Muscle of arm (tissue), 1 donor: ENCODE measurements at regions not wholly inside any gene's neighbourhood (a gene's known extent, or its start where the extent isn't known, plus 50 kb on each side); places are given as distances from the start of the nearest gene placed in this dataset.
"Not testable (repeated sequence)": the region's sequence is repeated elsewhere in the genome, so short reads cannot be mapped to it uniquely, and the experiment has no call there.

Experiments used
- DNase-seq: peaks from one replicate; pipeline ENCODE4 v3.0.0-alpha.2; 2013

DNA sequence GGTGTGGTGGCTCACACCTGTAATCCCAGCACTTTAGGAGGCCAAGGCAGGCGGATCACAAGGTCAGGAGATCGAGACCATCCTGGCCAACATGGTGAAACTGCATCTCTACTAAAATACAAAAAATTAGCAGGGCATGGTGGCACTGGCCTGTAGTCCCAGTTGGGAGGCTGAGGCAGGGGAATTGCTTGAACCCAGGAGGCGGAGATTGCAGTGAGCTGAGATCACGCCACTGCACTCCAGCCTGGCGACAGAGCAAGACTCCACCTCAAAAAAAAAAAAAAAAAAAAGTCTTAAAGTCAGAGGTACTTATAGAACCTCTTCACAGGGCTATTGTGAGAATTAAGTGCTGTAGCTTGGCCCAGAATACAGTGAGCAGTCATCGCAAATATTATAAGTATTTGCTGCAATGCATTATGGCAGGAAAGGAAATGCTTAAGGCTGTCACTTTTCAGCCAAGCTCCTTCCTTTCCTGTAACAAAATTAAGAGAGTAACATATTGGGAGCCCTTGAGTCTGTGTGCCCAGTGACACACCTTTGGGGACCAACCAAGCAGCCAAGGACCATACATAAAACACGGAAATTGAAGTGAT lies 110.9 kb upstream of the HAND1 start:
- DNase-seq: not testable (repeated sequence)

DNA sequence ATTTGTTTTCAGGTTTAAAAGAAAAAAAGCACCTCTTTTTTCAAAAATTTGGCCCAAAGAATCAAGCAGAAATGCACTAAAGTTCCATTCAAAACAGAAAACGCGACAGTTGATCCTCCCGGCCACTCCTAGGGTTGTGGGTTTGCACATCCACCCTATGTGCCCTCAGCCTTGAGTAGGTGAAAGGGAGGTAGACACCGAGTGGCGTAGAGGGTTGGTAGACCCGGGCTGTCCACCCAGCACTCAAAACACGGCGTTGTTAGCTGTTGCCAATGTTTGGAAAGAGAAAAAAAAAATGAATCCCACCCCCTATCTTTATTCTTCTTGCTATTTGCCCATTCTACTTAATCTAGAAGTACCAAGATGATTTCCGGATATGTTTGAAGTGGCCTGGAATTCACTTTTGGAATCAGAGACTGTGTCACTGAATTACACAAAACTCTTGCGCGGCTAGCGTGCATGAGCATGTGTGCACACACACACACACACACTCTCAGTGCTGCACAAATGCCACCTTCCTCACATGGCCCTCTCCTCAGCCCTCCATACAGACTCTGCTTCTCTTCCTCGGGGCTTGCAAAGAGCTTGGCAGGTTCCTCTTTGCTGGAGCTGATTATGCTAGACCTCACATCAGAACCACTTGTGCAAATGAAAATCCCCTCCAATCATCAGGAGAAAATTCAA lies 110.2 kb upstream of the HAND1 start:
- DNase-seq: no peak

DNA sequence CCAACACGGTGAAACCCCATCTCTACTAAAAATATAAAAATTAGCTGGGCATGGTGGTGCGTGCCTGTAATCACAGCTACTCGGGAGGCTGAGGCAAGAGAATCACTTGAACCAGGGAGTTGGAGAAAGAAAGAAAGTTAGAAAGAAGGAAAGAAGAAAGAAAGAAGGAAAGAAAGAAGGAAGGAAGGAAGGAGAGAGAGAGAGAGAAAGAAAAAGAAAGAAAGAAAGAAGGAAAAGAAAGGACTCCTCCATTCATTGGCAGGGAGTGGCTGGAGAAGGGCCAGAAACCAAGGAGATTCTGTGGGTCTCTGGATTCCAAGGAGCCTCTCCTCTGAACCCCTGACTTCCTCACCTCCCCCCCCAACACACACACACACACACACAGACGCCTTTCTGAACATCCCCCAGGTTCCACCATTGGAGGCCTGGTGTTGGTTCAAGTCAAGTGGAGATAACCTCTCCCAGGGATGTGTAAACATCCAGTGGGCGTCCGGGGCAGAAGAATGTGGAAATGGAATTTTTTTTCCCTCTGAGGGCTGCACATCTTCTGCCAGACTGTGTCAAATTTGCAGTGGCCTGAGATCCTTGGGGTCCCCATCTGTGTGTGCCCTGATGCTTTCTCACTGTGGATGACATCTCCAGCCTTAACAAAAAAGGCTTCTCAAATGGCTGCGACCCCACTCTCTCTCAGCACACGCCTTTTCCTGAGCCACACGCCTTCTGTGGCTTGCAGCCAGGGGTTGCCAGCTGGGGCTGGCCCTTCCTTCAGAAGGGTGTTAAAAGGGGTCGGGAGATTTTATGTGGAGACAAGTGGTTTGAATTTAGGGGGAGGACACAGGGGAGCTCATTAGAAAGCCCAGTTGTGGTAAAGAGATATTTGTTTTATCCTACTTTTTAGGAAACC lies 109.3 kb upstream of the HAND1 start:
- DNase-seq: no peak

DNA sequence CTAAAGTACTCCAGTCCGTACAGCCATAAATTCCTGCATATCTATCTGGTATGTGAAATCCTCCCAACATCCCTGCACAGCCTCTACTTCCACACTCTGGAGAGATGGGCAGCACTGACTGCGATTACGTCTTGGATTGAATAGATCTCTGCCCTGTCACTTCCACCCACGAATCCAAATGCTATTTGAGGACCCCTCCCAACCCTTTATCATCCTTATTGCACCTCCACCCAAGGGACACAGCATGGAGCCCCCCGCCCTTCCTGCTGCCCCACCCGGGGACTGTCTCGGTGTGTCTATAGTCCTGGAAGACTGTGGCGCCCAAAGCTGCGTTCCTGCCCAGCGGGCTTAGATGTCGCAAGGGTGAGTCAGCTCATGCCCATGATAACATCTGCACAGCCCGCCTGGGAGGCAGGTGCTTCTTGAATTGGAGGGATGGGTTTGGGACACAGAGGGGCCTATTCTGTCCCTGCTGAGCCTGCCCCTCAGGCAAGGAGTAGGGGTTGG lies 105.7 kb upstream of the HAND1 start:
- DNase-seq: no peak

DNA sequence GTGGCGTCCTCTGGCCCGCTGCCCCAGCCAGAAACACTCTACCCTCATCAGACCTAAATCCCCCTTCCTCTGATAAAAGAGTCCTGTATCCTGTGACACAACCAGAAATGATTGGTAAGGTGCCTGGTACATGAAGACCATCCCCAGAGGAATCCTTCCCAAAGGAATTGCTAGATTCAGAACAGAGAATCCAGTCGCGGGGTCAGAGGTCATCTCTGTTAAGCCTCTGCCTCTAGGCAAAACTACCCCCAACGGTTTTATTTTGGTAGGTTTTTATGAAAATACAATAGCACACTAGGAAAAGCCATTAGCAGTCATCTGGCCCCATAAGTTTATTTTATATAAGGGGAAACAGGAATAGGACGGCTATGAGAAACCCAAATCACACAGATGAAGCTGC lies 102.4 kb upstream of the HAND1 start:
- no peak for DNase-seq

DNA sequence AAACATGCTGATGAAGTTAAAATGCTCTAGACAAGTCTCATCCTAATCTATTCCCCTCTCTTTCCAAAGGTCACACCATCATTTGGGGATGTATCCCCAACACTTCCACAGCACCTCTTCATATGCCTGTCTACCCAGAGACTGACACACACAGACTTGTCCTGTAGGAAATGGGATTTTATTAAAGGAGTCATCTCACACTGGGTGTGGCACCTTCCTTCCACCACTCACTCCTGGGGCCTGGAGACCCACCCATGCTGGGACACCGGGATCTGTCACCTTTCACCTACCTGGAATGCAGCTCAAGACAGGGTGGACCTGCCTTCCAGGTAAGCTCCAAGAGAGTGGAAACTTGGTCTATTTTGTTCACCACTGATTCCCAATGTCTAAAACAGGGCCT lies 99.4 kb upstream of the HAND1 start:
- DNase-seq: no peak

DNA sequence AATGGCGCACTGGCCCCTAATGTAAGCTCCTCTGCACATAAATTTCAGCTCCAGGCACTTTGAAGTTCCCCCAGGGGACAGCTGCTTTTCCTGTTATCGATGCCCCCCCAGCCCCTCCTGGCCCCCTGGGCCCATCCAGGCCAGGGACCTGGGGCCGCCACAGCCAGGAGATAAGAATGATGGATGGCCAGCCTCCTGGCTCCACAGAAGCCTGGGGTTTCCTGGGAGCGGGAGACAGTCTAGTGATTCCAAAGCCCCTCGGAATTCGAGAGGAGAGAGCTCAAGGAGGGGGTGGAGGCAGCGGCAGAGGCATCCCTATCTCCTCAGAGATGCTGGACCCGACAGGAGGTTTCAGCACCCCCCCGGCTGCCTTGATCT lies 98.4 kb upstream of the HAND1 start:
- no peak for DNase-seq

DNA sequence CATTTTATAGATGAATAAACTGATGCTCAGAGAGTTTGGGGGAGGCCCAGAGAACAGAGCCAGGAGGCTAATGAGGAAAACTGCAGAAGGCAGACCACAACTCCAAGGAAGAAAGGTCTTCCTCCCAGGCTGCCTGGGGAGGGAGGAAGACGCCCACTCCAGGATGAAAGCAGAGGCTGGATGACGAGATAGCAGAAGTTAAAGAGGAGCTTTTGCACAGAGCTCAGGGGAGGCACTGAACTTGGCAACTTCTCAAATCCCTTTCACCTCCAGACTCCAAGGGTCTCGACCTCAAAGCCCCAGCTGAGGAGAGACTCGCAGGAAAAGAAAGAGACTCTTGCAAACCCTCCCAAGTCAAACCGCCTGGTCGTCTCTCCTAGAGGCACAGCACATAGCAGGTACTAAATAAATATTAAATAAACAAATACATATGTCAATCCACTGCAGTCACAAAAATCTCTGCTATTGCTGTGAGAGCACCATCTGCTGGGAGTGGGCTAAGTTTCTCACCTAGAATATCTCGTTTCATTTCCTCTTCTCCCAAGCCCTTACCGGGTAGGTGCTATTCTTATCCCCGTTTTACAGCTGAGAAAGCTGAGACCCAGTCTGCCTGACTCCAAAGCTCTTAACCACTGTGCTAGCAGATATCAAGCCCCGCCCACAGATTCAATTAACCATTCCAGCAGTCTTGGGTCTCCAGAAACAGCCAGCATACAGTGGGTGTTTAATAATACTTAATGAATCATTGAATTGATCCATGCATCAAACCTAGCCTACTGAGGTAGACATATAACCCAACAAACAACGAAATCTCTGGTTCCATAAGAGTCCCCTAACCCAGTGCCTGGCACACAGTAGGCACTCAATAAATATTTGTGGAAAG lies 97.8 kb upstream of the HAND1 start:
- DNase-seq: no peak

DNA sequence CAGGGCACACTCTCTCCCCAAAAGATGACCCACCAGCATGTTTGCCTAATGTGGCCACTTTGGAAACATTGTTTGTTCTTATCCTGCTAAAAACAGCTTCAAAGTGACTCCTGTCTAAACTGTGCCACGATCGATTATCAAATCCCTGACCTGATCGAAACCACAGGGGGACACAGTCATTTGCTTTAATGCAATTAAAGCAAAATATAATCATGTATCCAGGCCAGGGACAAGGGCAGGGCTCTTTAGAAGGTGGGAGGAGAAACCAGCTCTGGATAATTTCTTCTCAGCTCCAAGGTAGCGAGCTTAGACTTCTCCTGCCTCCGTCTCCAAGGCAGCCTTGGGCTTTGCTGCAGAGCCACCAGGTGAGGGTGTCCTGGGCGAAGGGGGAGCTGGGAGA lies 95.0 kb upstream of the HAND1 start:
- DNase-seq: no peak

DNA sequence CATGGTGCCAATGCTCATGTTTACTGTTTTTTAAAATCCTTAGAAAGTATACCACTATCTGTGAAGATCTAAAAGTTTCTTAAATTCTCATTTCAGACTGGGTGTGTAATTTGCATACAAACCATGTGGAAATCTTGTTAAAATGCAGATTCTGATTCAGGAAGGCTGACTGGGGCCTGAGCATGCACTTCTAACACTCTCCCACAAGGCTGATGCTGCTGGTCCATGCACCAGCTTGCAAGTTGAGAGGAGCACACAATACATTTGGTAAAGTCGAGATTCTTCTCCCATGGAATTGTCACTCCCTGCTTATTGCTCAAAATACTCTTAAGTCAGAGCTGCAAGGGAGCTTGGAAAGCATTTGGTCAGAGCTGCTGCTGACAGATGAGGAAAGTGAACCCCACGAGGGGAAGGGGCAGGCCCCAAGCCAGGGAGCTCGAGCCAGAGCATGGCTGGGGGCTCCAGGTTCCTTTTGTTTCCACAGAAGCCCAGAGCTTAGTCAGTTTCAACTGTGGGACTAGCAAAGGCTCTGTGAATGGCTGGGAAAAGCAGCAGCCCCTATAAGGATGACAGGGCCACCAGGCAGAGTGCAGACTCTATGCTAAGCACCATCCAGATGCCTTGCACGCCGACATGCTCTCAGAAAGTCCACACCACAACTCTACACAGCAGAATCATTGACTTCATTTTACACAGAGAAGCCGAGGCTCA lies 93.5 kb upstream of the HAND1 start:
- DNase-seq: no peak

DNA sequence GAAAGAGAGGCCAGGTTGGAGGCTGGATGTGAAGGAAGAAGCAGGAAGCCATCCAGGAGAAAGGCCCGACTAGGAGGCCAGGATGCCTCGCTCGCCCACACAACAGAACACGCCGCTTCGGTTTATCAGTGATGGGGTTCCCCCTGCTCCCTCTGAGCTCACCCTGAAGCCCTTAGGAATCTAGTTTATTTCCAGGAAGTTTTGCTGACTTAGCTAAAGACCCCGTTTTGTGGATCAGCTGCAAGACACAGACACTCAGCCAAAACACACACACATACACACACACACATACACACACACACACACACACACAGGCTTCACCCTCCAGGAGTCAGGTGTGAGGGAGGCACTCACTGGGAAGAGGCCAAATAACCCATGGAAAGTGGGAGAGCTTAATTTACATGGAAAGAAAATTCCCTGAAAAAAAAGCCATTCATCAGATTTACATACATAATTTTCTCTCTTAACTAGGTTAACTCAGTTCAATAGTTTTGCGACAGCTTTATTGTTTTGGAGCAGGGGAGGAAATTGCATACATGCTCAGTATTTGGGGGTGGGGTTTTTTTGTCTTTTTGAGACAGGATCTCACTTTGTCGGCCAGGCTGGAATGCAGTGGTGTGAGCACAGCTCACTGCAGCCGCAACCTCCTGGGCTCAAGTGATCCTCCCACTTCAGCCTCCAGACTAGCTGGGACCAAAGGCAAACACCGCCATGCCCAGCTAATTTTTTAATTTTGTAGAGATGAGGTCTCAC lies 92.7 kb upstream of the HAND1 start:
- DNase-seq: no peak

DNA sequence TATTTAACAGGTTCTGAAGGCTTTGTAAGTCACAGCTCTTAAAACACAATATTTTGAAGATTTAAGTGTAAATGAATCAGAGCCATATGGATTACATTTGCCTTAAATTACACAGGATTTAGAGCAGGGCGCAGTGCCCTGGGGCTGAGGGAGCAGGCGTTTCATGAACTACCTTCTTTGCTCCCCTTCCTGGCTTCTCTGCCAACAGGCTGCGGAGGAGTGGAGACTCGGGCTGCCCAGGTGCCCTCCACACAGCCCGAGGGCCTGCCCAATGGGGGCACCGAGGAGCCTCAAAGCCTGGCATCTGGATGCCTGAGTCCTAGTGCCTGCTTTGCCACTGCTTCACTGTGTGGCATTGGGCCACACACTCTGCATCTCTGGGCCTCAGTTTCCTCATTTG lies 90.6 kb upstream of the HAND1 start:
- no peak for DNase-seq

DNA sequence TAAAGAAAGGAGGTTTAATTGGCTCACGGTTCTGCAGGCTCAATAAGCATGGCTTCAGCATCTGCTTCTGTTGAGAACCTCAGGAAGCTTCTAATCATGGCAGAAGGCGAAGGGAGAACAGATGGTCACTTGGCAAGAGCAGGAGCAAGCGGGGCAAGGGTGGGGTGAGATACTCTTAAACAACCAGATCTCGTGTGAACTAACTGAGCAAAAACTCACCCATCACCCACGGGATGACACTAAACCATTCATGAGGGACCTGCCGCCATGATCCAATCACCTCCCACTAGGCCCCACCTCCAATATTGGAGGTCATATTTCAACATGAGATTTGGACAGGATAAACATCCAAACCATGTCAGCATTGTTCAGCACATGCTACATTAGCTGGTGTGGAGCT lies 89.1 kb upstream of the HAND1 start:
- no peak for DNase-seq

DNA sequence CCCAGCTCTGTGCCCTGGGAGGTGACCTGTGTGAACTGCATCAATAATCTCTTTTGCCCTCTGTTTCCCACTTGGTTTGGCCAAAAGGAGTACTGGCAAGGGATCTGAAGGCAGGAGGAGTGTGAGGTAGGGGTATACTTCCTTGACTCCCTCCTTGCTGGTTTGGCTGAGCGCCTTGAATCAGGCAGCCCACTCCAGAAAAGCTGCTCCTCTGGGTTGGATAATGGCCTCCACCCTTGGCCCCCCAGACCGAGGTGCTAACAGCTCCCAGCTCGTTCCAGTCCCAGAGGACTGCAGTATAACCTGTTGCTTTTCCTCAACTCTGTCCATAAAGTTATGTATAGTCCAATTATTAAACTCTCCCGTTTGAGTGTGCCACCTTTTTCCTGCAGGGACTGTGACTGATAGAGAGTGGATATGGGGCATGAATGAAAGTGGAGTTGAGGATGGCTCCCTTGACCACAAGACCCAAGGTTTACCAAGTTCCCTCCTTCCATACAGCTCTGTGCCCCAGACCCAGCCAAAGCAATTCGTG lies 88.2 kb upstream of the HAND1 start:
- no peak for DNase-seq

DNA sequence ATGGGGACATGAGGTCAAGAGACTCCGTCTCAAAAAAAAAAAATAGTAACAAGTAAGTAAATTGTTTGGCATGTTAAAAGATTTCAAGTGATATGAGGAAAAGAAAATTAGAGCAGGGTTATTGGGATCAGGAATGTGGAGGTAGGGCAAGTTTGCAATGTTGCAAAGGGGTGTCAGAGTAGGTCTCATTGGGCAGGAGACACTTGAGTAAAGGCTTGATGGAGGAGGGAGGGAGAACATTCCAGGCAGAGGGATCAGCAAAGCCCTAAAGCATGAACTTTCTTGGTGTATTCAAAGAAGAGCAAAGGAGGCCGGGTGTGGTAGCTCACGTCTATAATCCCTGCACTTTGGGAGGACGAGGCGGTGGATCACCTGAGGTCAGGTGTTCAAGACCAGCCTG lies 87.1 kb upstream of the HAND1 start:
- DNase-seq: no peak

DNA sequence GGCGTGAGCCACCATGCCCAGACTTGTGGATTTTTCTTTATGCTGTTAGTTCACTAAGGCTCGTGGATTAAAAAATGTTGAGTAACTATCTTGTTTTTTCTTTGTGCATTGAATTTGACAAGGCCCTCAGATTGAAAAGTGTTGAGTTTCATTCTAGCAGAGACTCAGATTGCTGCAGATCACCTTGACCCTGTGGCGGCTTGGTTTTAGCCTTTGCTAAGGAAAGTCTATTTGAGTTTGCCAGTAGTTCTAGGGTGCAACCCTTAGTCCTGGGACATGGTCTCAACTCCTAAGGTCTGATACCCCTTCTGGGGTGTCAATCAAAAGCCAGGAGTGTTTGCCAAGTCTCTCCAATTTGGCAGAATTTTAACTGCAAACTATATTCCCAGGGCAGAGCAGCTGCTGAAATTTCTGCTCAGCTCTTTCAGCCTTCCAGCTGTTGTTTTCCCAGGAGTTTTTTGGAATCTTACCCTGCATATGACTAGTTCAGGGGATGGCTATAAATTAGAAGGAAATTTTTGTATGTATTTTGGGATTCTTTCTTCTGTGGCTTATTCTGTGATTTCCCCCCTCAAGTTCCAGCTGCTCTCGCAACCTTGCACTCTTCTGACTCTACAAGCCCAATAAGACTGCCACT lies 84.3 kb upstream of the HAND1 start:
- DNase-seq: peak; percentile 18

DNA sequence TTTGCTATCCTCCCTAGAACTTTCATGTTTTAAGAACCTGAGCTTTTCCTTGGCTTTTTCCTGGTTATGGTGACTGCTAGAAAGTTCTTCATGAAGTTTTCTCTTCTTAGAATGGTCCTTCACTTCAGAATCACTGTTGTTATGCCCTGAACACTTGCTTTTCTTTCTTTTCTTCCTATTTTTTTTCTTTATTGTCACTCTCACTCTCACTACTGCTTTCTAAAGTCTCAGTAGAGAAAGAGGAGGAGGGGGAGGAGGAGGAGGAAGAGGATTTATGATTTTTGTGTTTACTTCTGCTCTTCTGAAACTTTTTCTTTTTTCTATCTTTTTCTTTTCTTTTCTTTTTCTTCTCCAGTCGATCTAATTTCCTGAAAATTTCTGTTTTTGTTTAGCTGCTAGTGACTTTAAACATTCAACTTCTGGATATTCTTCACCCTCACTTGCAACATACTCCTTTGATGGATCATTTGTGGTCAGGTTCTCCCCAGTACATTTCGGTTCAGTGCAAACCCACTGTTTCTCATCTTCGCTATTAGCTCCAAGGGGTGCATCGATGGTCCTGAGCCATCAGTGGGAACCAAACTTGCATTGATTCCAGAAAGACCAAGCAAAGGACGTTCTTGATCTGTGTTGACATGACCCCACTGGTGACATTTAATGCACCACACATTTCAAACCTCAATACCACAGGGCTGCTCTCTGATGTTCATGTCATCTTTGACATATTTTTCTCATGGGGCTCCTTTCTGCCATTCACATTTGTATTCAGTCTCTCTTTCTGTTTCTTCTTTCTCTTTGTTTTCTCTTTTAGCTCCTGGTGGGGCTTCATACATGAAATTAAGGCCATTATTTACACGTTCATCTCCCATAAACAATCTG lies 81.6 kb upstream of the HAND1 start:
- no peak for DNase-seq

DNA sequence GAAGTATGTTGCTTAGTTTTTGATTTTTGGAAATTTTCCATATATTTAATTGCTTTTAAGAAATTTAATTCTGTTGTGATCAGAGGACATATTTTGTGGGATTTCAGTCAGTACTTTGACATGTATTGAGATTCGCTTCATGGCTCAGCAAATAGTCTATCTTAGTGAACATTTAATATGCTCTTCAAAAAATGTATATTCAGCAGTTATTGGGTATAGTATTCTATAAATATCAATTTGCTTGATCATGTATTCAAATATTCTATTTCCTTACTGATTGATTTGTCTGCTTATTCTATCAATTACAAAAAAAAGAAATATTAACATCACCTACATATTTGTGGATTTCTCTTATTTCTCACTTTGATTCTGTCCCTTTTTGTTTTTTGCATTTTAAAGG lies 79.5 kb upstream of the HAND1 start:
- no peak for DNase-seq

DNA sequence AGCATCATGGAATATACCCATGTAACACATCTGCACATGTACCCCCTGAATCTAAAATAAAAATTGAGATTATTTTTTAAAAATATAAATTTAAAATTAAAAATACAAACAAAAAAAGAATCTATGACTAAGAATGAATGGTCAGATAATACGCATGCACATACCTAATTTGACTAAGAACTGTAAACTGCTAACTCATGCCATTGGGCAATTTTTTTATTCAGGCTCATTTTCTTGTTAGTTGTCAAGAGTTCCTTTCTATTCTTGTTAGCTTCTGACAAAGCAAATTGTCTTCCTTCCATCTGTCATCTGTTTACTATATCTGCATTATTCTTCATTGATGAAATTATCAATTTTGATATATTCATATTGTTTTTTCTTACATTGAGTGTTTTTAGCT lies 69.5 kb upstream of the HAND1 start:
- DNase-seq: no peak
